Osteocyte (in vitro differentiated cells): ENCODE measurements at regions not wholly inside any gene's neighbourhood (a gene's known extent, or its start where the extent isn't known, plus 50 kb on each side); places are given as distances from the start of the nearest gene placed in this dataset.

ENCODE experiments used
- DNase-seq: peaks from one replicate; pipeline ENCODE4 v3.0.0; 2021; ENCODE audit warnings: mixed read lengths; ENCODE audit not compliant: unreplicated experiment; ENCODE audit errors: extremely low spot score
- H3K27ac Mint-ChIP-seq: one replicate; pipeline ENCODE4 v1.8.0; 2021; ENCODE audit warnings: mild to moderate bottlenecking, mixed read lengths; ENCODE audit not compliant: unreplicated experiment
- H3K27me3 Mint-ChIP-seq: one replicate; pipeline ENCODE4 v1.8.0; 2021; ENCODE audit warnings: mixed read lengths; ENCODE audit not compliant: unreplicated experiment
- H3K36me3 Mint-ChIP-seq: one replicate; pipeline ENCODE4 v1.8.0; 2021; ENCODE audit warnings: mixed read lengths; ENCODE audit not compliant: unreplicated experiment
- H3K4me1 Mint-ChIP-seq: one replicate; pipeline ENCODE4 v1.8.0; 2021; ENCODE audit warnings: mixed read lengths; ENCODE audit not compliant: unreplicated experiment
- H3K4me3 Mint-ChIP-seq: one replicate; pipeline ENCODE4 v1.8.0; 2021; ENCODE audit warnings: mild to moderate bottlenecking, moderate library complexity, mixed read lengths; ENCODE audit not compliant: unreplicated experiment
- H3K9me3 Mint-ChIP-seq: one replicate; pipeline ENCODE4 v1.8.0; 2021; ENCODE audit warnings: mixed read lengths; ENCODE audit not compliant: unreplicated experiment
- CTCF ChIP-seq: fragments of 200-600 bp; sonication (generic); IDR thresholded peaks from 2 replicates; pipeline ENCODE4 v1.5.0; 2021; ENCODE audit warnings: antibody characterized with exemption, mild to moderate bottlenecking, moderate library complexity

GRCh38 chr13:107102676-107103075 is 534.7 kb upstream of the ARGLU1 start:
- no peak overlapping the region for H3K27ac Mint-ChIP-seq
- H3K9me3 Mint-ChIP-seq, result peaks cover 3% of the 10 kb centered on the region
- peaks cover 32% of the 10 kb centered on the region for H3K4me1 Mint-ChIP-seq
- no peaks in the 10 kb centered on the region for H3K27me3 Mint-ChIP-seq
- DNase-seq, result no peak
- H3K36me3 Mint-ChIP-seq, result no peaks in the 10 kb centered on the region
- no peak overlapping the region for H3K4me3 Mint-ChIP-seq
- no peak for TF ChIP-seq CTCF

- H3K36me3 Mint-ChIP-seq, result no peaks in the 10 kb centered on the region
- TF ChIP-seq CTCF, result no peak
- H3K4me3 Mint-ChIP-seq, result no peak overlapping the region
- DNase-seq, result no peak
- H3K4me1 Mint-ChIP-seq, result peaks cover 20% of the 10 kb centered on the region
- H3K27ac Mint-ChIP-seq, result no peak overlapping the region
- no peaks in the 10 kb centered on the region for H3K27me3 Mint-ChIP-seq
- H3K9me3 Mint-ChIP-seq, result no peaks in the 10 kb centered on the region
These were observed 531.7 kb upstream of the ARGLU1 start for GRCh38 chr13:107099661-107100060.

GRCh38 chr13:107097916-107098315 is 530.0 kb upstream of the ARGLU1 start:
- no peak overlapping the region for H3K4me3 Mint-ChIP-seq
- H3K4me1 Mint-ChIP-seq, result peaks cover 11% of the 10 kb centered on the region
- no peaks in the 10 kb centered on the region for H3K27me3 Mint-ChIP-seq
- no peaks in the 10 kb centered on the region for H3K9me3 Mint-ChIP-seq
- H3K27ac Mint-ChIP-seq, result no peak overlapping the region
- DNase-seq, result no peak
- H3K36me3 Mint-ChIP-seq, result no peaks in the 10 kb centered on the region
- no peak for TF ChIP-seq CTCF

GRCh38 chr13:107095876-107096275 is 527.9 kb upstream of the ARGLU1 start:
- DNase-seq, result no peak

GRCh38 chr13:107091861-107092260 is 523.9 kb upstream of the ARGLU1 start:
- TF ChIP-seq CTCF, result no peak
- Mint-ChIP-seq H3K27me3 (no peaks in the 10 kb centered on the region), H3K9me3 (no peaks in the 10 kb centered on the region), H3K27ac (no peak overlapping the region), H3K4me3 (no peak overlapping the region), H3K36me3 (no peaks in the 10 kb centered on the region), H3K4me1 (peaks cover 16% of the 10 kb centered on the region)
- DNase-seq, result no peak

More at GRCh38 chr13:107095876-107096275, 527.9 kb upstream of the ARGLU1 start:
- Mint-ChIP-seq H3K27me3 (no peaks in the 10 kb centered on the region), H3K36me3 (no peaks in the 10 kb centered on the region), H3K4me1 (peaks cover 7% of the 10 kb centered on the region), H3K9me3 (no peaks in the 10 kb centered on the region), H3K4me3 (no peak overlapping the region), H3K27ac (no peak overlapping the region)
- TF ChIP-seq CTCF, result no peak
